Transverse colon (tissue), 4 donors: ENCODE measurements at regions not wholly inside any gene's neighbourhood (a gene's known extent, or its start where the extent isn't known, plus 50 kb on each side); places are given as distances from the start of the nearest gene placed in this dataset.
A peak's percentile ranks its signal among the peaks of the same experiment; 100 is the strongest.
"Not testable (repeated sequence)": the region's sequence is repeated elsewhere in the genome, so short reads cannot be mapped to it uniquely, and the experiment has no call there.

Experiments used
- DNase-seq: peaks from one replicate; pipeline ENCODE4 v3.0.0-alpha.2; 2019
- H3K27ac ChIP-seq, 4 donors: fragments of 200-600 bp; sonication (generic); 2 replicates each; pipeline ENCODE4 v1.5.1; 2016 to 2018; ENCODE audit warnings: inconsistent platforms in 4 of 4
- H3K27me3 ChIP-seq: fragments of 200-600 bp; sonication (generic); 2 replicates; pipeline ENCODE4 v1.5.1; 2017; ENCODE audit warnings: inconsistent platforms
- H3K36me3 ChIP-seq, 4 donors: fragments of 200-600 bp; sonication (generic); 2 replicates each; pipeline ENCODE4 v1.5.1; 2017 to 2019; ENCODE audit warnings: inconsistent platforms in 4 of 4
- H3K4me1 ChIP-seq, 4 donors: fragments of 200-600 bp; sonication (generic); 2 replicates each; pipeline ENCODE4 v1.5.1; 2017 to 2020; ENCODE audit warnings: inconsistent platforms in 4 of 4
- H3K4me3 ChIP-seq, 4 donors: fragments of 200-600 bp; sonication (generic); 1 replicate in 1 of 4; 2 replicates in 3 of 4; pipeline versions ENCODE4 v1.5.1 to v1.6.1; 2017 to 2019; ENCODE audit warnings: inconsistent platforms in 4 of 4
- H3K9me3 ChIP-seq, 2 donors: fragments of 200-600 bp; sonication (generic); 2 replicates each; pipeline ENCODE4 v1.5.1; 2017 to 2019; ENCODE audit warnings: inconsistent platforms in 2 of 2
- EP300 ChIP-seq: sonication (generic); formaldehyde crosslinking; IDR thresholded peaks from one replicate; pipeline ENCODE4 v1.6.1; 2017; ENCODE audit warnings: antibody characterized with exemption, low read depth
- POLR2A ChIP-seq: fragments of 450-650 bp; IDR thresholded peaks from one replicate; pipeline ENCODE4 v1.6.1; 2016; ENCODE audit warnings: antibody characterized with exemption, mild to moderate bottlenecking, moderate library complexity
- POLR2AphosphoS5 ChIP-seq, 3 donors: sonication (generic); formaldehyde crosslinking; IDR thresholded peaks; one replicate each; pipeline ENCODE4 v1.6.1; 2016; ENCODE audit warnings: antibody characterized with exemption in 3 of 3
- WGBS, 2 donors: methylation state at CpG; one replicate each; pipeline ENCODE4 v1.1.5; 2018; ENCODE audit warnings: low coverage in 1 of 2; 5-methylcytosine and 5-hydroxymethylcytosine counted together
- in situ Hi-C, 4 donors: fragments of 200-750 bp; cut with MboI; loops; one replicate each; pipeline versions ENCODE4 v1.15.0 to v1.15.1; 2017; ENCODE audit warnings: low sequenced_read_pairs in 3 of 4, low pct_ligation_motif_present in 1 of 4, low pct_unique_long_range_greater_than_20kb in 1 of 4
- intact Hi-C: fragments of 100-400 bp; cut with DNase I; formaldehyde crosslinking; loops from one replicate; pipeline ENCODE4 v1.15.1; 2023; ENCODE audit warnings: low total_unique reads
- TF ChIP-seq, protein P1 (sequence below), 5 experiments: fragments of 200-600 bp in 3 of 5; fragments of 450-650 bp in 2 of 5; sonication (generic) in 3 of 5; IDR thresholded peaks; 1 replicate in 2 of 5; 2 replicates in 3 of 5; pipeline ENCODE4 v1.5.1; 2016 to 2017; ENCODE audit warnings: antibody characterized with exemption in 5 of 5, inconsistent platforms in 3 of 5, mild to moderate bottlenecking in 2 of 5, moderate library complexity in 1 of 5

DNA sequence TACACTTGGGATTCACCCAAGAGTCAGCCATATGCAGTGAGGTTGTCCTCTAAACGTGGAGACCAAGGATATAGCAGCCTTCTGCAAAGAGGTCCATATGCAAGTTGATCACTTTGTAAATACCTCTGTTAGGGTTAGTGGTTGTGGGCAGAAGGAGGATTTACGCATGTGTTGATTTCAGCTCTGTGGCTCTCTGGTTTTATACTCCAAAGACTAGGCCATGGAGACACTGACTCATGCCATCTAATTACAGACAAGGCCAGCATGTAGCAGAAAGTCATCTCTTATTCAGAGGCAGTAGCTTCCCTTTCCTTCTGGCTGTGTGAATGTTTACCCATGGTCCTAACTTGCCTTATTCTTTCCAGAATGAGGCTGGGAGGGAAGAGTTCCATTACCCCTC, 140.9 kb upstream of the GOLGA6L4 start:
- intact Hi-C loops, H3K9me3 ChIP-seq, H3K4me3 ChIP-seq, H3K27ac ChIP-seq, in situ Hi-C loops, DNase-seq, H3K36me3 ChIP-seq, H3K4me1 ChIP-seq, H3K27me3 ChIP-seq: not testable (repeated sequence)
- 40 to 59% methylated on average over 1 to 2 of the region's 2 CpGs for WGBS, 2 donors

DNA sequence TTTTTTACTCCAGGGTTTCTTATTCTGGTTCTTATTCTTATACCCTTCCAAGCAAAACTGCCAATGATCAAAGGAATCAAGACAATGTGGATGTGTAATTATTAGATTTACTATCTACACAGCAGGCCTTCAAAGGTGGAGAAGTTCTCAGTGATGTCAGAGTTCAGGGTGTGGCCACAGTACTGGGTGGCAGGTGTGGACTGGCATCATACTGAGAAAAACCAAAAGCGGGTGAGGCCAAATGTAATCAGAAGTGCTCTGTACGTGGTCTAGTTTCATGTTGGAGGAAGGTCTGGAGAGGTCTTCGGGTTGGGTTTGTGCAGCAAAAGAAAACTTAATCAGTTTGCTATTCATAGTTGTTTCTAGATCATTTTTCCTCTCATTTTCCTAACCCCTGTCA, 138.5 kb upstream of the GOLGA6L4 start:
- H3K9me3 ChIP-seq, DNase-seq, H3K4me3 ChIP-seq, H3K27me3 ChIP-seq, H3K4me1 ChIP-seq, in situ Hi-C loops, H3K27ac ChIP-seq, intact Hi-C loops, H3K36me3 ChIP-seq: not testable (repeated sequence)
- WGBS, 2 donors, result 34 to 42% methylated on average over 3 of the region's 3 CpGs

DNA sequence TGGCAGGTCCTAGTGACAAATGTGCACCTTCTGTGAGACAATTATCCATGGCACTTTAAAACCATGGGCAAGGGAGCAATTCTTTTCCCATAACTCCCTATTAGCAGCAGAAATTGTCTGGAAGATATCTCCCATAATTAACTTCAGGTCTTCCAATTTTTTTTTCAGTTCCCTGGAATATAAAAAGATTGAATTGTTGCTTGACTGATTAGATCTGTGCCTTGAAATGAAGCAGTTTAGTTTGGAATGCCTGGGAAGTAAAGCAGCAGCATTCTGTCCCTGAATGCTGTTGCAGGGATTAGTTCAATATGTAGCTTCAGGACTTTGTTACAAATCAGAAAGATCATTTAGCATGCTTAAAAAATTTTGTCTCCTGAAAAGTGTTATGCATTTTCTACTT, 137.0 kb upstream of the GOLGA6L4 start:
- TF ChIP-seq, protein P1, sequence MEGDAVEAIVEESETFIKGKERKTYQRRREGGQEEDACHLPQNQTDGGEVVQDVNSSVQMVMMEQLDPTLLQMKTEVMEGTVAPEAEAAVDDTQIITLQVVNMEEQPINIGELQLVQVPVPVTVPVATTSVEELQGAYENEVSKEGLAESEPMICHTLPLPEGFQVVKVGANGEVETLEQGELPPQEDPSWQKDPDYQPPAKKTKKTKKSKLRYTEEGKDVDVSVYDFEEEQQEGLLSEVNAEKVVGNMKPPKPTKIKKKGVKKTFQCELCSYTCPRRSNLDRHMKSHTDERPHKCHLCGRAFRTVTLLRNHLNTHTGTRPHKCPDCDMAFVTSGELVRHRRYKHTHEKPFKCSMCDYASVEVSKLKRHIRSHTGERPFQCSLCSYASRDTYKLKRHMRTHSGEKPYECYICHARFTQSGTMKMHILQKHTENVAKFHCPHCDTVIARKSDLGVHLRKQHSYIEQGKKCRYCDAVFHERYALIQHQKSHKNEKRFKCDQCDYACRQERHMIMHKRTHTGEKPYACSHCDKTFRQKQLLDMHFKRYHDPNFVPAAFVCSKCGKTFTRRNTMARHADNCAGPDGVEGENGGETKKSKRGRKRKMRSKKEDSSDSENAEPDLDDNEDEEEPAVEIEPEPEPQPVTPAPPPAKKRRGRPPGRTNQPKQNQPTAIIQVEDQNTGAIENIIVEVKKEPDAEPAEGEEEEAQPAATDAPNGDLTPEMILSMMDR (IDR thresholded peaks at IDR 0.05), result no peak
- no peak for TF ChIP-seq EP300
- H3K27ac ChIP-seq, result no peak overlapping the region
- in situ Hi-C loops, result no loop called here

DNA sequence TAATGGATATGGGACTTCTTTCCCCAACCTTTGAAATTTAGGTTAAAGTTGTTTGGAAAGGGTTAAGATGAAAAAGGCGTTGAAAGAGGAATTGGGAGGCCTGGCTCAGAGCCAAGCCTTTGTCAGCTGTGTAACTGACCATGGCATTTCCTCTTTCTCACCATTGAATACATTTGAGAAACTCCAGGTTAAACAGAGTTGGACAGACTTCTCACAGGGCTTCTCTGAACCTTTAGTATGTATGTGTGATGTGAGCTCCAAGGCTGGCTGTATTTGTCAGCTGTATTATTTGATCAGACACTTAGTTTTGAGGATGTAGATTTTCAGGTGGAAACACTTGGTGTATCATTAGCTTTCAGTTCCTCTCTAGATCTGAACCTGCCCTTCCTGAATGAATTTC, 136.4 kb upstream of the GOLGA6L4 start:
- Histone ChIP-seq H3K36me3 (no peaks in the 10 kb centered on the region), H3K4me1 (no peaks in the 10 kb centered on the region), H3K9me3 (no peaks in the 10 kb centered on the region), H3K27ac (no peak overlapping the region), H3K4me3 (no peak overlapping the region), H3K27me3 (no peaks in the 10 kb centered on the region)
- TF ChIP-seq POLR2A (no peak), EP300 (no peak)
- TF ChIP-seq, protein P1 (IDR thresholded peaks at IDR 0.05), result no peak
- in situ Hi-C loops (no loop called here), intact Hi-C loops (no loop called here)
- 0 to 5% methylated on average over 1 of the region's 1 CpG for WGBS, 2 donors
- peak; percentile 12 for DNase-seq

More for the DNA sequence above, 137.0 kb upstream of the GOLGA6L4 start:
- no peak for DNase-seq
- H3K4me3 ChIP-seq, result no peak overlapping the region
- H3K36me3 ChIP-seq, result no peaks in the 10 kb centered on the region
- no peaks in the 10 kb centered on the region for H3K4me1 ChIP-seq
- H3K9me3 ChIP-seq, result no peaks in the 10 kb centered on the region
- intact Hi-C loops, result no loop called here
- no peaks in the 10 kb centered on the region for H3K27me3 ChIP-seq

DNA sequence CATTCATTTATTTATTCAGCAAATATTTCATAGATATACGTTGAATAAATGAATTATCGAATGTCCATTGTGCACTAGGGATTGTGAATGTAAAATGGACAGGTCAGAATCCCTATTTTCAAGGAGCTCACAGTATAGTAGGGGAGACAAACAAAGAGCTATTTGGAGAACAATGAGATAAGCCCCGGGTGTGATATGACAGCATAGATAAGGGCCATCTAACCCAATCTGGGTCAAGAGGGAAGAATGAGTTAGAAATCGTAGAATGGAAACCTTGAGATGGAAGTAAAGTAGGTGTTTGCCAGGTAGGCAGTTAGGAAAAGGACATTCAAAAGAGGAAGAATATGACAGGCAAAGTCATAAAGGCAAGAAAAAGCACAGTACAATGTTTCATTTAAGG, 132.2 kb upstream of the GOLGA6L4 start:
- H3K4me3 ChIP-seq, result no peak overlapping the region
- H3K4me1 ChIP-seq, result no peaks in the 10 kb centered on the region
- no peaks in the 10 kb centered on the region for H3K36me3 ChIP-seq
- 53 to 66% methylated on average over 4 of the region's 4 CpGs for WGBS, 2 donors
- intact Hi-C loops, result no loop called here
- no peak for DNase-seq
- in situ Hi-C loops, result no loop called here
- no peaks in the 10 kb centered on the region for H3K27me3 ChIP-seq
- H3K27ac ChIP-seq, result no peak overlapping the region
- H3K9me3 ChIP-seq, result no peaks in the 10 kb centered on the region
- TF ChIP-seq, protein P1 (IDR thresholded peaks at IDR 0.05), result no peak
- TF ChIP-seq POLR2AphosphoS5 (IDR thresholded peaks at IDR 0.05) (no peak), EP300 (no peak), POLR2A (no peak)
